RCC 7860 (cell line): ENCODE measurements at regions not wholly inside any gene's neighbourhood (a gene's known extent, or its start where the extent isn't known, plus 50 kb on each side); places are given as distances from the start of the nearest gene placed in this dataset.
A peak's percentile ranks its signal among the peaks of the same experiment; 100 is the strongest.

Source experiments
- DNase-seq: peaks from one replicate; pipeline ENCODE4 v3.0.0-alpha.2; 2015; ENCODE audit warnings: low spot score
- FAIRE-seq: peaks from 2 replicates; lab custom pipeline; 2012; peaks lifted over from hg19 to GRCh38; lab: Jason Lieb, UNC

DNA sequence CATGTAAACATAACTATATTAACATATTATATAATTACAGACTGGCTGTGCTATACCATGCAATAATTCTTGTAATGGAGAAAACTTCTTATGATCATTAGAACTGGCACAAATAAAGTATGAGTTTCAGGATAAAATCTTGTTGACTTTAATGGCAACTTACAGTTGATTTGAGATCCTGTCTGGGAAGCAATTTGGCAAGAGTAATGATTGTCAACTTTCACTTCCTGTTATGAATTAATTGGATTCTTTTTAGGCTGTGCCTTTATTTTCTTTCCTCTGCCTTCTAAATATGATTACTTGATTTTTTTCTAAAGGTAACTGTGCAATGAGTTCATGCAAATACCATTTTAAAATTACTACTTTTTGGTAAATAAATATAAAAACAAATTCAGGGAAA is 158.1 kb upstream of the B3GAT2 start:
- FAIRE-seq (no peak), DNase-seq (no peak)

- FAIRE-seq: no peak
Measured at GRCh38 chr6:71119560-71119959, 162.7 kb upstream of the B3GAT2 start.

GRCh38 chr6:71123051-71123450 is 165.6 kb upstream of the OGFRL1 start:
- FAIRE-seq (no peak), DNase-seq (no peak)

More at GRCh38 chr6:71119560-71119959, 162.7 kb upstream of the B3GAT2 start:
- no peak for DNase-seq

DNA sequence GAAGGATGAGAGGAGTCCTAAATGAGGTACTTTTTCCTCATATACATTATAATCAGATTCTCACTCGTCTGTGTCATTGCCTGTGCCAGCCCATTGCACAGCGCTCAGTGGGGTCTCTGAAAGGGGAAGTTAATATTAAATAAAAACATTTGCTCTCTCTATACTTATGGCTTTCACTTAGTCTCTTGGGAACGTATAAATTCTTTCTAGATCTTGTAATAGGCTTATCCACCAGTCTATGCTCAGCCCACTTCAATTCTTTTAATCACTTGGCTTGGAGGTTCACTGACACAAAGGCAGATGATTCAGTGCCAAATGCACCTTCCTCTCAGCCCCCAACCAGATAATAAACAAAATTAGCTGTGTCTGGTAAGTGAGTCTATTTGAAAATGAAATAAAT is 164.3 kb upstream of the OGFRL1 start:
- DNase-seq (peak; percentile 41), FAIRE-seq (no peak)

DNA sequence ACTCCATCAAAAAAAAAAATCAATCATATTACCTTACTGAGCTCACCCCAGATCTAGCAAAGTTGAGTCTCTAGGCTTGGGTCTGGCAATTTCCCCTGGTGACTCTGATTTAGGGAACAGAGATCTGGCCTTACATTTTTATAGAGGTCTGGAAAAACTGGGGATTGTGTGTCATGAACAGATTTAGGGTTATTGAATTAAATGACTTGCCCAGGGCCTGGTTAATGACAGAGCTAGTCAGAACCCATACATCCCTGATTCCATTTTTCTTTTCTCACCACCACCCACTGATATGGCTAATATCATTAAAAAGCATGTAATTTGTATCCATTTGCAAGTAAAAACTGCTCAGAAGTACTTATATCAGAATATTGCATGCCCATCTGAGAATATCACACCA is 163.4 kb upstream of the OGFRL1 start:
- DNase-seq: no peak
- FAIRE-seq: no peak

DNA sequence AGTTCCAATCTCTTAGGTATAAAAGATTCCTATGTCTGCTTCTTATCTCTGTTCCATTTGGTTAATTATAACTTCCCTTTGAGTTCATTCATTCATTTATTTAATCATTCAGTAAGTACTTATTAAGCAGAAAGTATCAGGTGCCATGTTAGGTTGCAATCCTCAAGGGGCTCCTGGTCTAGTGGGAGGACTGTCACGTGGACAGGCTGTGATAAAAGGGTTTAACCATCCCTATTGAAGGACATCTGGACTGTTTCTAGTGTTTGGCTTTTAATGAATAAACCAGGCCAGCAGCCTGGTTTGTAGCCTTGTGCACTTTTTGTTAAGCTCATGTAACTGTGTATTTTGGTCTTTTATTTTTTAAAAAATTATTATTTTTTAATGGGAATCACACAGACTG is 162.1 kb upstream of the OGFRL1 start:
- FAIRE-seq: no peak
- no peak for DNase-seq

DNA sequence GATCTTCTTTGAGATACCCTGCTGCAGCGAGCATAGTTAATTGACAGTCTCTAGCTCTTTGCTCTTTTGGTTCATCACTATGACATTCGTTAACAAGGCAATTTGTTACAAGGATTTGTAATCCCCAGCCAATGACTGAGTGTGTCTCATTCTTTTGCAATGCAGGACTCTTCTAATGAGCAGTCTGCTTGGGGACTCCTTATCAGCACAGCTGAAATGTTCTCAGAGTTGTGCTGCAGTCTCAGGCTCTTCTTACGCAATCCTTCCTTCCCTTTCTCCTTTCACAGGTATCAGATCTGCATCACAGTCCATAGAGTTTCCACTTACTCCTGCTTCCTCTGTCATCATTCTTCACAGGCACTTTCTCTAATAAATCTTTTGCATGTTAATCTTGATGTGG is 161.2 kb upstream of the OGFRL1 start:
- DNase-seq: no peak
- no peak for FAIRE-seq

- DNase-seq: no peak
- FAIRE-seq: no peak
Measured at GRCh38 chr6:71130277-71130676, 158.3 kb upstream of the OGFRL1 start.

DNA sequence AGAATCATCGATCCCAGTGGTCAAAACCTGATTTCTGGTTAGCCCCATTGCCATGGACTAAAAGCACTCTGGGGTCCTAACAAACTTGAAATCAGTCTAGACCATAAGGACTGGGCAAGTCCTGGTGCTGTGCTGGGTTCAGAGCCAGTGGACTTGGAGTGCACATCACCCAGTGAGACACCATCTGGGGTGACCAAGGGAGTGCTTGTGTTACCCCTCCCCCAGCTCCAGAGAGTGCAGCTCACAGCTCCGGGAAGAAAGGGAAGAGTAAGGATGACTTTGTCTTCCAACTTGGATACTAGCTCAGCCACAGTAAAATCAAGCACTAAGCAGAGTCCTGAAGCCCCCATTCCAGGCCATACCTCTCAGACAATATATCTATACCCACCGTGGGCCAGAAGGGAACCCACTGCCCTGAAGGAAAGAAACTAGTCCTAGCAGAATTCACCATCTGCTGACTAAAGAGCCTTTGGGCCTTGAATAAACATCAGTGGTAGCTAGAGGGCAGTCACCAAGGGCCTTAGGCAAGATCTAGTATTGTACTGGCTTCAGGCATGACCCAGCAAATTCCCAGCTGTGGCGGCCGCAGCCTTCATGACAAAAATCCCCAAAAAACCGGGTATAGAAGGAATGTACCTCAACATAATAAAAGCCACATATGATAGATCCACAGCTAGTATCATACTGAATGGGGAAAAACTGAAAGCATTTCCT is 153.5 kb upstream of the OGFRL1 start:
- DNase-seq: no peak
- no peak for FAIRE-seq

- FAIRE-seq (no peak), DNase-seq (no peak)
Measured at GRCh38 chr6:71137973-71138372, 150.6 kb upstream of the OGFRL1 start.

GRCh38 chr6:71138376-71138775 is 150.2 kb upstream of the OGFRL1 start:
- DNase-seq (peak; percentile 37), FAIRE-seq (no peak)

DNA sequence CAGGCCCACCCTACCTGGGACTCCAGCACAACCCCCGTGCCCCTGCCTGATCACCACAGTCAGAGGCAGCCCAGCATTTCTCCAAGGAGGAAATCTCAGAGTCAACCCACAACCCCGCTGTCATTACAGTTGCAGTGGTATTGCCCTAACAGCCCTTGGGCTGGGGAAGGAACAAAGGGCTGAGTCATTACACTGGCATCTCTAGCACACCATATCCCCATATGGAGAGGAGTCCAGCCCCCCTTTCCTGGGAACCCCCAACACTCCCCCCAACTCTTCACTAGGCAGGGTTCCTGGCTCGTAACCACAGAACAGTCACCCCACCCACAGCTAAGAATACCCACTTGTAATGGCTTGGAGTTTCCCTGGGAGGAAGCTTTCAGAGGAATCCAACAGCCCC is 149.4 kb upstream of the OGFRL1 start:
- DNase-seq (peak; percentile 59), FAIRE-seq (no peak)

- no peak for DNase-seq
- no peak for FAIRE-seq
Measured at GRCh38 chr6:71153755-71154325, 134.8 kb upstream of the OGFRL1 start.

DNA sequence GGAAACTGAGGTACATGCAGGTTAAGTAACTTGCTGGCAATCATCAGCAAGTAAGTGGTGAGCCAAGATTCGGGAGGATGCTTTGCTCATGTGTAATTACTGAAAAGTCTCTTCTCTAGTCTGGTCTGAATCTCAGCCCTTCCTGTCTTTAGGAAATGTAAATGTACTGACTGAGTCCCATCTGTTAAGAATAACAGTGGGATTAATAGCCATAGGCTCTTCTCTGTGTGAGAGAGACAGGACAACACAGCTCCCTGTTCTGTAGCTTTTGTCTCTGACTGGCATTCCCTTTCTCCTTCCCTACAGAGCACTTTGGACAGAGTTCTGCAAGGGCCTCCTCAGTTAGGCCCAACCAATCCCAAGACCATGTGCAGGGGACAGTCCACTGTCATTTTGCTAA is 131.3 kb upstream of the OGFRL1 start:
- FAIRE-seq (no peak), DNase-seq (no peak)

DNA sequence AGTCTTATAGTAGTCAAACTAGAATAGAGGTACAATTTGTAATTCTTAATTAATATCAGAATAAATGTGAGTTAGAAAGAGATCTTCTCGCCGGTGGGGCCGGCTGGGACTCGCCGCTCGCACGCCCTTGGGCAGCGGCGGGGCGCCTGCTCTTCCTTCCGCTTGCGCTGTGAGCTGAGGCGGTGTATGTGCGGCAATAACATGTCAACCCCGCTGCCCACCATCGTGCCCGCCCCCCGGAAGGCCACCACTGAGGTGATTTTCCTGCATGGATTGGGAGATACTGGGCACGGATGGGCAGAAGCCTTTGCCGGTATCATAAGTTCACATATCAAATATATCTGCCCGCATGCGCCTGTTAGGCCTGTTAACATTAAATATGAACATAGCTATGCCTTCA is 123.7 kb upstream of the OGFRL1 start:
- FAIRE-seq (no peak), DNase-seq (no peak)

DNA sequence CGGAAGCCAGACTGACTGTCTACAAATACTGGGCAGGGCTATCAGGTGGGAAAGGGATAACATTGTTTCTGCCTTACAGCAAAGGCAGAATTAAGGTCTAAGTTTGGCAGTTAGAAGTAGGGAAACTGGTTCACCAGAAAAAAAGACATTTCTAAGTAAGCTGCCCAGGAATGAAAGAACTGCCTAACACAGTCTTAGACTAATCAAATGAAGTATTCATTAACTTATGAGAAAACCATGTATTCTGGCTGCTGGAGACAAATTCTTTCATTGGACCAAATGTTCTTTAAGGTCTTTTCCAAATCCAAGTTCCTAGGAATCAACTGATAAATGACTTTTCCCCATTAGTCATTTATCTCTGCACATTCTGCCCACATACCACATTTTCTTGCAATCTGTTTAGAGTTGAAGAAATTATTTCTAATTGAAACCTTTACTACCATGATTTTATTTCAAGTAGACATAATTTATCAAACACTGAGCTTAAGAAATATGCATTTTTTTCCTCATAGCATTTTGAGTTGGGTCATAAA is 120.3 kb upstream of the OGFRL1 start:
- no peak for DNase-seq
- no peak for FAIRE-seq

DNA sequence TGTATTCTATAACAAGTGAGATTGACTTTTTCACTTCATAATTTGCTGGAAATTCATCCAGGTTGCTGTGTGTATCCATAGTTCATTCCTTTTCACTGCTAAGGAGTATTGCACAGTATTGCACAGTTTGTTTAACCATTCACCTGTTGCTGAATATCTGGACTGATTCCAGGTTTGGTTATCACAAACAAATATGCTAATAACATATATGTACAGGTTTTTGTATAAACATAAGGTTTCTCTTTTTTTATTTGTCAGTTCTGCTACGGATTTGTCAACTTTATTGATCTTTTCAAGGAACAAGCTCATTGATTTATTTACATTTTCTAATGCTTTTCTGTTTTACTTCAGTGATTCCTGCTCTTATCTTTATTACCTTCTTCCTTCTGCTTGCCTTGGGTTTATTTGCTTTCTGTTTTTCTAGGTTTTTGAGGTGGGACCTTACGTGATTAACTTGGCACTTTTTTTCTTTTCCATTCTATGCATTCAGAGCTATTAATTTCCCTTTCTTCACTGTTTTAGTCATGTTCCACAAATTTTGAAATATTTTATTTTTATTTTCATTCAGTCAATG is 117.0 kb upstream of the OGFRL1 start:
- FAIRE-seq (no peak), DNase-seq (no peak)

DNA sequence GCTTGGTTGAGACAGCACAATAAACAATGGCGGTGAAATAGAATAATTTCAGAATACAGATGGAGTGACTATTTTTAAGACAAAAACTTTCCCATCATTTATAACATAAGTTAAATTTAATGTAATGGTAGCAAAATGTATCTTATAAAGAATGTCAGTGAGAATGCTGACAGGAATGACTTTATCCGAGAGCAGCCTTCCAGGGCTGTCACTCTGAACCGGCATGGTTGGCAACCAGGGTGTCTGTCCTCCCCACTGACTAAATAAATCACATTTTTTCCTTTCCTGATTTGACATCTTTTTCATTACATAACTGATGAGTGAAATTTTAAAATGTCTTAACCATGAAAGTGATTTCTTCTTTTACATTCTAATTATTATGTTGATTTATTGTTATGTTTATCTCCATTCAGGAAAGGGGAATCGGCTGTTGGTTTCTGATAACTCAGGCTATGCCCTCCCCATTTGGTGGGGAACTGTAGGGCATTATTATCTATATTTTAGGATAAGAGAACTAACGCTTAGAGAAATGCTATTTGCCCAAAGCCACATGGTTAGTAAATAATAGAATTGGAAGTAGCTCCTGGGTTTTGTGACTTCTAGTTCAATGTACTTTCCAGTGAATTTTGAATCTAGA is 109.2 kb upstream of the OGFRL1 start:
- FAIRE-seq: no peak
- DNase-seq: no peak

- peak; percentile 80 for DNase-seq
- peak; percentile 87 for FAIRE-seq
Measured at GRCh38 chr6:71181565-71181964, 107.0 kb upstream of the OGFRL1 start.

DNA sequence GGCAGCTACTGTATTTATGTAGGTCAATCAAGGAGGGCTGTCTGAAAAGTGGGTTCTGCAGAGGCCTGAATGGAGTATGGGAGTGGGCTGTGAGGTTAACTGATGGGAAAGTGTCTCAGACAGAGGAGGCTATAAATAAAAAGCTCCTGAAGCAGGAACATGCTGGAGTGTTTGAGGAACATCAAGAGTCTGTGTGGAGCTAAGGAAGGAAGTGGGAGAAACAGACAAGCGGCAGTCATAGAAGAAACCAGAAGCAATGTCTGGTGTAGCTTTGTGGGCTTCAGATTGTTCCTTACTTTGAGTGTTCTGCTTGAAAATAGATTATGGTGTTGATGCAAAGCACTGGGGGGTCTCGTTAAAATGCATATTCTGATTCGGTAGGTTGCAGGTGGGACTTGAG is 101.5 kb upstream of the OGFRL1 start:
- FAIRE-seq (no peak), DNase-seq (no peak)

GRCh38 chr6:71190809-71191208 is 97.8 kb upstream of the OGFRL1 start:
- peak; percentile 78 for FAIRE-seq

DNA sequence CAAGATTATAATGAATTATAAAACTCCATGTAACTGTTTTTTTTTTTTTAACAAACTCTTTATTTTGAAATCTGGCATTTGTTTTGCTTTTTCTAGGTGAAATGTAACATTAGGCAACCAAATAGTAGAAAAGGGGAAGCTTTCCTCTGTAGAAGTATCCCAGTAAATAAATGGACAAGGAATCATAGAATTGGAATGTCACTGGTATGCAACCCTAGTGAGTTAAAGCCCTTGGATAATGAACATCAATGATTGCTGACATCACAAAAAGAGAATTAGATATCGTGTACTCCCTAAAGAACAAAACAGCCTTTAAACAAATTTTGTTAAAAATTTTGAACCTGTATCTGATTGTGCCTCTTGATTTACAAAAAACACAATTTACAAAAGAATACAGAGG is 93.9 kb upstream of the OGFRL1 start:
- DNase-seq (peak; percentile 73), FAIRE-seq (peak; percentile 90)

More at GRCh38 chr6:71190809-71191208, 97.8 kb upstream of the OGFRL1 start:
- DNase-seq: peak; percentile 41
